ENCODE measurements at regions not wholly inside any gene's neighbourhood (a gene's known extent, or its start where the extent isn't known, plus 50 kb on each side); places are given as distances from the start of the nearest gene placed in this dataset.

GRCh38 chr11:97934572-97935208, 1086.1 kb upstream of the CNTN5 start:
- Histone ChIP-seq H3K27ac (no peak overlapping the region), H3K4me3 (no peak overlapping the region)

GRCh38 chr11:97937501-97937900, 1083.2 kb upstream of the CNTN5 start:
- Histone ChIP-seq H3K4me3 (no peak overlapping the region), H3K27ac (no peak overlapping the region)

GRCh38 chr11:97938789-97939188, 1082.0 kb upstream of the CNTN5 start:
- no peak overlapping the region for H3K4me3 ChIP-seq
- no peak overlapping the region for H3K27ac ChIP-seq

GRCh38 chr11:97943493-97943892, 1077.3 kb upstream of the CNTN5 start:
- no peak overlapping the region for H3K27ac ChIP-seq
- H3K4me3 ChIP-seq, result no peak overlapping the region

GRCh38 chr11:97948793-97949192, 1072.0 kb upstream of the CNTN5 start:
- no peak overlapping the region for H3K4me3 ChIP-seq
- no peak overlapping the region for H3K27ac ChIP-seq

GRCh38 chr11:97955595-97955994, 1065.2 kb upstream of the CNTN5 start:
- Histone ChIP-seq H3K27ac (no peak overlapping the region), H3K4me3 (no peak overlapping the region)

GRCh38 chr11:97956904-97957303, 1063.8 kb upstream of the CNTN5 start:
- Histone ChIP-seq H3K27ac (no peak overlapping the region), H3K4me3 (no peak overlapping the region)

GRCh38 chr11:97961431-97961830, 1059.3 kb upstream of the CNTN5 start:
- H3K27ac ChIP-seq, result no peak overlapping the region
- H3K4me3 ChIP-seq, result no peak overlapping the region

GRCh38 chr11:97962758-97963157, 1058.0 kb upstream of the CNTN5 start:
- Histone ChIP-seq H3K4me3 (no peak overlapping the region), H3K27ac (no peak overlapping the region)

GRCh38 chr11:97963528-97964331, 1057.0 kb upstream of the CNTN5 start:
- Histone ChIP-seq H3K4me3 (no peak overlapping the region), H3K27ac (no peak overlapping the region)

GRCh38 chr11:97964332-97965004, 1056.3 kb upstream of the CNTN5 start:
- Histone ChIP-seq H3K4me3 (no peak overlapping the region), H3K27ac (no peak overlapping the region)

GRCh38 chr11:97965849-97966646, 1054.7 kb upstream of the CNTN5 start:
- H3K4me3 ChIP-seq, result no peak overlapping the region
- H3K27ac ChIP-seq, result no peak overlapping the region

GRCh38 chr11:97966901-97967300, 1053.8 kb upstream of the CNTN5 start:
- no peak overlapping the region for H3K27ac ChIP-seq
- no peak overlapping the region for H3K4me3 ChIP-seq

GRCh38 chr11:97968071-97968470, 1052.7 kb upstream of the CNTN5 start:
- H3K27ac ChIP-seq, result no peak overlapping the region
- H3K4me3 ChIP-seq, result no peak overlapping the region

- H3K27ac ChIP-seq, result no peak overlapping the region
- no peak overlapping the region for H3K4me3 ChIP-seq
Measured at GRCh38 chr11:97972731-97973130, 1048.0 kb upstream of the CNTN5 start.

GRCh38 chr11:97973352-97973857, 1047.3 kb upstream of the CNTN5 start:
- H3K27ac ChIP-seq, result no peak overlapping the region

GRCh38 chr11:97974798-97975498, 1045.8 kb upstream of the CNTN5 start:
- no peak overlapping the region for H3K27ac ChIP-seq
- no peak overlapping the region for H3K4me3 ChIP-seq

More at GRCh38 chr11:97973352-97973857, 1047.3 kb upstream of the CNTN5 start:
- no peak overlapping the region for H3K4me3 ChIP-seq

GRCh38 chr11:97977726-97978125, 1043.0 kb upstream of the CNTN5 start:
- Histone ChIP-seq H3K27ac (no peak overlapping the region), H3K4me3 (no peak overlapping the region)

- no peak overlapping the region for H3K4me3 ChIP-seq
- H3K27ac ChIP-seq, result no peak overlapping the region
Measured at GRCh38 chr11:97979741-97980140, 1041.0 kb upstream of the CNTN5 start.
